IMR-90 (cell line): ENCODE measurements at regions not wholly inside any gene's neighbourhood (a gene's known extent, or its start where the extent isn't known, plus 50 kb on each side); places are given as distances from the start of the nearest gene placed in this dataset.

ENCODE experiments used
- ATAC-seq: fragments of 200-7000 bp; cut with Tn5 transposase; 2 replicates; pipeline ENCODE4 v1.9.1; 2020; ENCODE audit warnings: low read depth, mild to moderate bottlenecking, moderate library complexity
- BruUV-seq: library from RNA; stranded (reverse); fragments of 400-500 nt; replicated peaks from 2 replicates; lab custom pipeline; 2021; lab: Mats Ljungman, UMichigan
- CTCF ChIA-PET: fragments of 300-600 bp; formaldehyde crosslinking; extraction: SDS; loops from one replicate; lab custom pipeline; 2021; ENCODE audit warnings: antibody characterized with exemption; lab: Yijun Ruan, JAX
- POLR2A ChIA-PET: fragments of 300-600 bp; sonication (Branson Sonifier 250); formaldehyde crosslinking; loops from one replicate; lab custom pipeline; 2022; ENCODE audit warnings: antibody characterized with exemption; ENCODE audit not compliant: unreplicated experiment; lab: Charles Lee
- DNase-seq: peaks from one replicate; pipeline ENCODE4 v3.0.0; 2013
- H2AFZ ChIP-seq: replicated peaks from 2 replicates; pipeline ENCODE3; 2013; ENCODE audit warnings: low read length, mild to moderate bottlenecking; ENCODE audit not compliant: poor library complexity
- H2AK5ac ChIP-seq: 2 replicates; pipeline ENCODE4 v1.6.1; 2013; ENCODE audit warnings: low read depth, low read length, inconsistent platforms
- H2AK9ac ChIP-seq: replicated peaks from 2 replicates; pipeline ENCODE3; 2013; ENCODE audit warnings: mild to moderate bottlenecking, low read depth, low read length, moderate library complexity; ENCODE audit not compliant: poor library complexity
- H2BK120ac ChIP-seq: 2 replicates; pipeline ENCODE4 v1.6.1; 2013; ENCODE audit warnings: low read depth, low read length, inconsistent platforms
- H2BK15ac ChIP-seq: 3 replicates; pipeline ENCODE4 v1.6.1; 2013; ENCODE audit warnings: low read depth, low read length, inconsistent platforms
- H2BK20ac ChIP-seq: 2 replicates; pipeline ENCODE4 v1.6.1; 2013; ENCODE audit warnings: low read depth, mild to moderate bottlenecking, inconsistent platforms, low read length, moderate library complexity
- H2BK5ac ChIP-seq: 2 replicates; pipeline ENCODE4 v1.6.1; 2013; ENCODE audit warnings: mild to moderate bottlenecking, low read depth, low read length, inconsistent platforms; ENCODE audit not compliant: poor library complexity, severe bottlenecking
- H3K14ac ChIP-seq: replicated peaks from 2 replicates; pipeline ENCODE4 v1.6.1; 2013; ENCODE audit warnings: low read depth, low read length, inconsistent platforms
- H3K18ac ChIP-seq: 2 replicates; pipeline ENCODE4 v1.6.1; 2013; ENCODE audit warnings: low read depth, low read length, control low read depth
- H3K23ac ChIP-seq: 2 replicates; pipeline ENCODE4 v1.6.1; 2013; ENCODE audit warnings: low read depth, low read length, inconsistent platforms
- H3K27ac ChIP-seq: 2 replicates; pipeline ENCODE4 v1.5.1; 2013; ENCODE audit warnings: mild to moderate bottlenecking, control low read depth, low read length; ENCODE audit not compliant: insufficient read depth
- H3K27me3 ChIP-seq: 2 replicates; pipeline ENCODE4 v1.6.1; 2013; ENCODE audit warnings: low read length; ENCODE audit not compliant: control insufficient read depth, insufficient read depth
- H3K36me3 ChIP-seq: 2 replicates; pipeline ENCODE4 v1.6.1; 2013; ENCODE audit warnings: low read length, mixed read lengths; ENCODE audit not compliant: control insufficient read depth, insufficient read depth
- H3K4ac ChIP-seq: 2 replicates; pipeline ENCODE4 v1.6.1; 2013; ENCODE audit warnings: low read depth, low read length, inconsistent platforms
- H3K4me1 ChIP-seq: 2 replicates; pipeline ENCODE4 v1.6.1; 2013; ENCODE audit warnings: low read length, mixed read lengths; ENCODE audit not compliant: control insufficient read depth, insufficient read depth
- H3K4me2 ChIP-seq: 2 replicates; pipeline ENCODE4 v1.6.1; 2013; ENCODE audit warnings: low read depth, mild to moderate bottlenecking, control low read depth, low read length, moderate library complexity
- H3K4me3 ChIP-seq: 2 replicates; pipeline ENCODE4 v1.5.1; 2013; ENCODE audit warnings: low read depth, mild to moderate bottlenecking, control low read depth, low read length, moderate library complexity; ENCODE audit not compliant: insufficient read depth
- H3K56ac ChIP-seq: 2 replicates; pipeline ENCODE4 v1.6.1; 2013; ENCODE audit warnings: low read length, inconsistent platforms; ENCODE audit not compliant: insufficient read depth; ENCODE audit errors: extremely low read depth
- H3K79me1 ChIP-seq, 2 experiments: 2 replicates each; pipeline ENCODE4 v1.6.1; 2013; ENCODE audit warnings: low read length in 2 of 2, inconsistent platforms in 1 of 2, low read depth in 1 of 2
- H3K9ac ChIP-seq: 2 replicates; pipeline ENCODE4 v1.6.1; 2013; ENCODE audit warnings: low read depth, low read length, control low read depth
- H3K9me1 ChIP-seq: 2 replicates; pipeline ENCODE4 v1.6.1; 2013; ENCODE audit warnings: low read length, inconsistent platforms; ENCODE audit not compliant: insufficient read depth
- H3K9me3 ChIP-seq: 2 replicates; pipeline ENCODE4 v1.6.1; 2013; ENCODE audit warnings: low read length; ENCODE audit not compliant: control insufficient read depth, insufficient read depth
- H4K20me1 ChIP-seq: 2 replicates; pipeline ENCODE4 v1.6.1; 2013; ENCODE audit warnings: low read length, inconsistent platforms; ENCODE audit not compliant: insufficient read depth
- H4K5ac ChIP-seq: 2 replicates; pipeline ENCODE4 v1.6.1; 2013; ENCODE audit warnings: mild to moderate bottlenecking, low read depth, low read length, control low read depth
- H4K8ac ChIP-seq, 2 experiments: 2 replicates each; pipeline ENCODE4 v1.6.1; 2013; ENCODE audit warnings: low read depth in 2 of 2, low read length in 2 of 2, control low read depth in 1 of 2, inconsistent platforms in 1 of 2
- H4K91ac ChIP-seq: 2 replicates; pipeline ENCODE4 v1.6.1; 2013; ENCODE audit warnings: low read depth, low read length, inconsistent platforms; ENCODE audit not compliant: insufficient read depth
- MXI1 ChIP-seq: IDR thresholded peaks from 2 replicates; pipeline ENCODE4 v1.6.1; 2012; ENCODE audit warnings: low read depth, mild to moderate bottlenecking, low read length, moderate library complexity, borderline replicate concordance
- NFE2L2 ChIP-seq: fragments of 150-350 bp; IDR thresholded peaks from 2 replicates; pipeline ENCODE4 v1.6.1; 2016; ENCODE audit warnings: low read depth, mild to moderate bottlenecking, low read length
- WGBS, 2 experiments: methylation state at CpG; one replicate each; pipeline versions ENCODE4 v1.1.5 to v1.1.7; 2013; ENCODE audit warnings: missing lambda C conversion rate in 2 of 2; ENCODE audit not compliant: insufficient read length in 1 of 2; ENCODE audit errors: extremely low coverage in 2 of 2; 5-methylcytosine and 5-hydroxymethylcytosine counted together
- dilution Hi-C: fragments of 300-500 bp; cut with HindIII; formaldehyde crosslinking; loops from one replicate; pipeline ENCODE4 v1.14.3; 2018; ENCODE audit warnings: low sequenced_read_pairs; ENCODE audit not compliant: unreplicated experiment
- in situ Hi-C: fragments of 300-500 bp; cut with MboI; formaldehyde crosslinking; loops from 3 replicates; pipeline ENCODE4 v1.14.3; 2019; ENCODE audit warnings: low sequenced_read_pairs, inconsistent platforms, mixed read lengths
- intact Hi-C: fragments of 100-400 bp; cut with micrococcal nuclease; formaldehyde crosslinking; loops from 2 replicates; pipeline ENCODE4 v1.10.0; 2022

- H3K9ac ChIP-seq: no peak overlapping the region
- H4K20me1 ChIP-seq: no peaks in the 10 kb centered on the region
- H2AFZ ChIP-seq: no peak overlapping the region
- no peak overlapping the region for H4K5ac ChIP-seq
- H4K91ac ChIP-seq: no peak overlapping the region
- H3K56ac ChIP-seq: no peak overlapping the region
- intact Hi-C loops (no loop called here), dilution Hi-C loops (no loop called here), in situ Hi-C loops (no loop called here)
- H3K36me3 ChIP-seq: no peaks in the 10 kb centered on the region
- no peak overlapping the region for H2AK5ac ChIP-seq
- H2BK120ac ChIP-seq: no peak overlapping the region
- ChIA-PET CTCF (no interaction called here), POLR2A (no interaction called here)
- no peak for TF ChIP-seq MXI1
- peak; percentile 38; the same call in 1 of the 2 replicates for TF ChIP-seq NFE2L2
- no peak overlapping the region for H3K4me3 ChIP-seq
- no TSS peak for BruUV-seq
- no CpG with 5 or more reads among the region's 6 CpGs for WGBS, 2 experiments
- H3K4me2 ChIP-seq: no peak overlapping the region
- no peak overlapping the region for H3K4ac ChIP-seq
- no peak overlapping the region for H3K14ac ChIP-seq
- no peak overlapping the region for H2BK20ac ChIP-seq
- no peak overlapping the region for H3K27ac ChIP-seq
- H3K9me3 ChIP-seq: peaks cover 2% of the 10 kb centered on the region; the same call in 1 of the 2 replicates
- H2AK9ac ChIP-seq: no peak overlapping the region
- H3K79me1 ChIP-seq: no peaks in the 10 kb centered on the region
- no peak for DNase-seq
- no peak overlapping the region for H3K18ac ChIP-seq
- no peaks in the 10 kb centered on the region for H3K9me1 ChIP-seq
- H2BK5ac ChIP-seq: no peak overlapping the region
- no peak overlapping the region for H3K23ac ChIP-seq
- no peak for ATAC-seq
- no peaks in the 10 kb centered on the region for H3K4me1 ChIP-seq
- H3K27me3 ChIP-seq: no peaks in the 10 kb centered on the region
- no peak overlapping the region for H4K8ac ChIP-seq
- H2BK15ac ChIP-seq: no peak overlapping the region
These were observed 325.3 kb downstream of the TLE1 start for GRCh38 chr9:81363916-81364480.
